ENCODE measurements at regions not wholly inside any gene's neighbourhood (a gene's known extent, or its start where the extent isn't known, plus 50 kb on each side); places are given as distances from the start of the nearest gene placed in this dataset.

- Histone ChIP-seq H3K9me3 (ENCODE audit: control insufficient read depth in 1 of 2, insufficient read depth in 1 of 2, low read depth in 1 of 2, low read length in 2 of 2) (no peaks in the 10 kb centered on the region), H3K79me2 (ENCODE audit: insufficient read depth, low read length) (no peaks in the 10 kb centered on the region), H3K4me1 (ENCODE audit: control insufficient read depth in 1 of 2, insufficient read depth in 2 of 2, low read length in 2 of 2) (no peaks in the 10 kb centered on the region), H3K9ac (ENCODE audit: low read length) (no peak overlapping the region), H2AFZ (ENCODE audit: low read depth, low read length, poor library complexity, severe bottlenecking) (no peak overlapping the region), H3K27ac (ENCODE audit: low read depth, low read length) (no peak overlapping the region), H3K4me2 (ENCODE audit: low read length) (no peak overlapping the region), H3K36me3 (ENCODE audit: control insufficient read depth in 1 of 2, insufficient read depth in 2 of 2, low read length in 2 of 2) (no peaks in the 10 kb centered on the region), H3K9me2 (ENCODE audit: insufficient read depth) (no peaks in the 10 kb centered on the region), H4K20me1 (ENCODE audit: insufficient read depth) (no peaks in the 10 kb centered on the region), H3K27me3 (ENCODE audit: insufficient read depth, low read length) (no peaks in the 10 kb centered on the region), H3K4me3 (replicated peaks in 1 of 2; ENCODE audit: low read depth in 1 of 2, low read length in 2 of 2) (no peak overlapping the region)
- DNase-seq (ENCODE audit: low read depth, low spot score), result no peak
- no peak for ATAC-seq
- BruUV-seq (replicated peaks), result no TSS peak
- no peak for TF ChIP-seq EZH2 (IDR thresholded peaks at IDR 0.05)
- no peak for TF ChIP-seq ATF3 (IDR thresholded peaks at IDR 0.05)
- TF ChIP-seq EZH2phosphoT487 (IDR thresholded peaks at IDR 0.05; ENCODE audit: borderline replicate concordance), result no peak
- TF ChIP-seq ELF1 (IDR thresholded peaks at IDR 0.05; ENCODE audit: borderline replicate concordance, low read depth), result no peak
- no peak for TF ChIP-seq ZNF274 (IDR thresholded peaks at IDR 0.05; ENCODE audit: low read depth, low read length)
- TF ChIP-seq JUND (IDR thresholded peaks at IDR 0.05), result no peak
- TF ChIP-seq RAD21 (IDR thresholded peaks at IDR 0.05; ENCODE audit: low read depth), result no peak
- TF ChIP-seq EGR1 (IDR thresholded peaks at IDR 0.05; ENCODE audit: low read depth), result no peak
- no peak for TF ChIP-seq TCF7L2 (IDR thresholded peaks at IDR 0.05; ENCODE audit: borderline replicate concordance, extremely low read depth, insufficient read depth, insufficient read length)
- no peak for TF ChIP-seq CBX3 (IDR thresholded peaks at IDR 0.05; ENCODE audit: low read depth)
- TF ChIP-seq SP1 (IDR thresholded peaks at IDR 0.05; ENCODE audit: low read depth), result no peak
- no peak for TF ChIP-seq SRF (IDR thresholded peaks at IDR 0.05; ENCODE audit: low read depth)
- TF ChIP-seq YY1 (IDR thresholded peaks at IDR 0.05; ENCODE audit: extremely low read depth, insufficient replicate concordance, low read depth, low read length), result no peak
- no peak for TF ChIP-seq ZBTB33 (IDR thresholded peaks at IDR 0.05; ENCODE audit: extremely low read depth, insufficient replicate concordance, low read length)
- TF ChIP-seq ZFX (IDR thresholded peaks at IDR 0.05), result no peak
- no peak for TF ChIP-seq FOSL1 (IDR thresholded peaks at IDR 0.05; ENCODE audit: low read depth)
- no peak for TF ChIP-seq REST (IDR thresholded peaks at IDR 0.05; ENCODE audit: low read depth)
- intact Hi-C loops (cut with micrococcal nuclease), result no loop called here
- CTCF ChIA-PET, result no interaction called here
- RAD21 ChIA-PET (ENCODE audit: low non-redundant PET in 1 of 2, low total read pairs in 2 of 2, uncharacterized antibody in 2 of 2, unreplicated experiment in 2 of 2), result no interaction called here
- POLR2A ChIA-PET, result no interaction called here
These were observed 305.6 kb upstream of the TMTC4 start for GRCh38 chr13:100980171-100980570.

Data from HCT116 (cell line).